ENCODE measurements at regions not wholly inside any gene's neighbourhood (a gene's known extent, or its start where the extent isn't known, plus 50 kb on each side); places are given as distances from the start of the nearest gene placed in this dataset.

- TF ChIP-seq CTCF (conservative IDR thresholded peaks at IDR 0.05; ENCODE audit: low read depth, low read length) (no peak), EZH2 (IDR thresholded peaks at IDR 0.05; ENCODE audit: borderline replicate concordance, low read depth, low read length, poor library complexity, severe bottlenecking) (no peak)
Measured at GRCh38 chr14:106317593-106317992, 791.2 kb downstream of the TMEM121 start.
